Astrocyte of the spinal cord (primary cell): ENCODE measurements at regions not wholly inside any gene's neighbourhood (a gene's known extent, or its start where the extent isn't known, plus 50 kb on each side); places are given as distances from the start of the nearest gene placed in this dataset.
A peak's percentile ranks its signal among the peaks of the same experiment; 100 is the strongest.
"Not testable (repeated sequence)": the region's sequence is repeated elsewhere in the genome, so short reads cannot be mapped to it uniquely, and the experiment has no call there.

Source experiments
- DNase-seq: peaks from one replicate; pipeline ENCODE4 v3.0.0; 2011; ENCODE audit warnings: low read depth, low spot score
- H3K4me3 ChIP-seq: 2 replicates; pipeline ENCODE4 v1.5.1; 2011; ENCODE audit warnings: low read depth, mild to moderate bottlenecking, low read length, moderate library complexity
- in situ Hi-C: cut with HindIII; loops from 2 replicates; pipeline ENCODE4 v1.10.0; 2017; ENCODE audit warnings: low sequenced_read_pairs
- TF ChIP-seq, protein P1 (sequence below): IDR thresholded peaks from 2 replicates; pipeline ENCODE4 v1.5.1; 2012; ENCODE audit warnings: low read depth, mild to moderate bottlenecking, low read length, inconsistent platforms

- no peak overlapping the region for H3K4me3 ChIP-seq
- peak; percentile 46 for DNase-seq
- TF ChIP-seq, protein P1, sequence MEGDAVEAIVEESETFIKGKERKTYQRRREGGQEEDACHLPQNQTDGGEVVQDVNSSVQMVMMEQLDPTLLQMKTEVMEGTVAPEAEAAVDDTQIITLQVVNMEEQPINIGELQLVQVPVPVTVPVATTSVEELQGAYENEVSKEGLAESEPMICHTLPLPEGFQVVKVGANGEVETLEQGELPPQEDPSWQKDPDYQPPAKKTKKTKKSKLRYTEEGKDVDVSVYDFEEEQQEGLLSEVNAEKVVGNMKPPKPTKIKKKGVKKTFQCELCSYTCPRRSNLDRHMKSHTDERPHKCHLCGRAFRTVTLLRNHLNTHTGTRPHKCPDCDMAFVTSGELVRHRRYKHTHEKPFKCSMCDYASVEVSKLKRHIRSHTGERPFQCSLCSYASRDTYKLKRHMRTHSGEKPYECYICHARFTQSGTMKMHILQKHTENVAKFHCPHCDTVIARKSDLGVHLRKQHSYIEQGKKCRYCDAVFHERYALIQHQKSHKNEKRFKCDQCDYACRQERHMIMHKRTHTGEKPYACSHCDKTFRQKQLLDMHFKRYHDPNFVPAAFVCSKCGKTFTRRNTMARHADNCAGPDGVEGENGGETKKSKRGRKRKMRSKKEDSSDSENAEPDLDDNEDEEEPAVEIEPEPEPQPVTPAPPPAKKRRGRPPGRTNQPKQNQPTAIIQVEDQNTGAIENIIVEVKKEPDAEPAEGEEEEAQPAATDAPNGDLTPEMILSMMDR, result no peak
- in situ Hi-C loops, result no loop called here
Observed at GRCh38 chr3:15933439-15934139, 135.8 kb upstream of the ANKRD28 start.

DNA sequence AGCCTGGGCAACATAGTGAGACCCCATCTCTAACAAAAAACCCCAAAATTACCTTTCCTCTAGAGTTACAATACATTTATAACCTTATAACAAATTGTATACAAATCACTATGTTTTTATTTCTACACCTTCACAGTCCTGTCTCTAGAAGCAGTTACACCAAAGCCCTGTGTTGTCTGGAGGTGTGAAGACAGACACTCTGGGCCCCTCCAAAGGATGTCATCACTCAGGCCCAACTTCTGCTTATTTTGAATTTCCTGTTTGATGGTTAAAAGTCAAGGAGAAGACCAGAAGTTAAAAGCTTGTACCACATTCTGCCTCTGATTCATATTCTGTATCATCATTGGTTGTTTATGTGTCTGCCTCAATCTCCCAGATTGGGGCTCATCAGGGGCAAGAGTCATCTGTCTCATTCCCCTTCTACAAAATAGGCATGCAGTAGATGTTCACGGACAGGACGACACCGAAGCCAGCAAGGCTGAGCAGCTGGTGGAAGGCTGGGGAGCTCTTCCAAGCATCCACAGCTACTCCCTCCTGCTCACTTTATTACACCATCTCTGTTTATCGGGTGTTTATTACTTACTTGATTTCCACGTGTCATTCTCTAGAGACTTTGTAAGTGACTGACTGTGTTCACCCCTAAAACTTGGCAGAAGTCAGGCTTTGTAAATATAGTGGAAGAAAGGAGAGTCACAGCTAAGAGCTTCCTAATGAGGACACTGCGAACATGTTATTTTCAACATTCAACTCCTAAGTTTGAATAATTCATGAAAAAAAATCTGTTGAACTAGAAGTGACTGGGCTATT is 136.8 kb upstream of the ANKRD28 start:
- TF ChIP-seq, protein P1, result no peak

DNA sequence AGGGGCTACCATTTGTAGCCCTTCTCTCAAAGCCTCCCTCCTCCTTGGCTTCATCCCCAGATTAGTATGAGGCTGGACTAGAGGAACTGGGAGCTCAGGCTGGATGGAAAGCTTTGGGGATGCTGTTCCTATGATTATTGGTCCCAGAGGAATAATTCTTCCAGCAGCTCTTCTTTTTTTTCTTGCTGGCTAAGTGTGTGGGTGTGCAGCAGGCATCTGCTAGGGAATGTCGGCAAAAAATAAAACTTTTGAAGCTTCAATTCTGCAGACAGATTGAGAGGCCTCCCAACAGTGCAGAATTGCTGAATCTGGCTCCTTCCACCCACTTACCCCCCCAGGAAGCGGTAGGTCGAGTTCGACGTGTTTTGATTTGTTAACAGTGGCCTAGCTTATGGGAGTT is 138.5 kb upstream of the ANKRD28 start:
- H3K4me3 ChIP-seq, result no peak overlapping the region
- in situ Hi-C loops, result no loop called here
- TF ChIP-seq, protein P1, result no peak
- no peak for DNase-seq

More for the DNA sequence above, 136.8 kb upstream of the ANKRD28 start:
- DNase-seq, result no peak
- H3K4me3 ChIP-seq, result no peak overlapping the region
- in situ Hi-C loops, result no loop called here

DNA sequence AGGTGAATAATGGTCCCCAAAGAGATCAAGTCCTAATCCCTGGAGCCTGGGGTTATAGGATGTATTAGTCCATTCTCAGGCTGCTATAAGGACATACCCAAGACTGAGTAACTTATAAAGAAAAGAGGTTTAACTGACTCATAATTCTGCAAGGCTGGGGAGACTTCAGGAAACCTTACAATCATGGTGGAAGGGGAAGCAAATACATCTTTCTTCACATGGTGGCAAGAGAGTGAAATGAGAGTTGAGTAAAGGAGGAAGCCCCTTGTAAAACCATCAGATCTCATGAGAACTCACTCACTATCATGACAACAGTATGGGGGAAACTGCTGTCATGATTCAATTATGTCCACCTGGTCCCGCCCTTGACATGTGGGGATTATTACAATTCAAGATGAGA is 142.9 kb upstream of the ANKRD28 start:
- TF ChIP-seq, protein P1, result no peak
- no peak overlapping the region for H3K4me3 ChIP-seq
- in situ Hi-C loops, result no loop called here
- no peak for DNase-seq

DNA sequence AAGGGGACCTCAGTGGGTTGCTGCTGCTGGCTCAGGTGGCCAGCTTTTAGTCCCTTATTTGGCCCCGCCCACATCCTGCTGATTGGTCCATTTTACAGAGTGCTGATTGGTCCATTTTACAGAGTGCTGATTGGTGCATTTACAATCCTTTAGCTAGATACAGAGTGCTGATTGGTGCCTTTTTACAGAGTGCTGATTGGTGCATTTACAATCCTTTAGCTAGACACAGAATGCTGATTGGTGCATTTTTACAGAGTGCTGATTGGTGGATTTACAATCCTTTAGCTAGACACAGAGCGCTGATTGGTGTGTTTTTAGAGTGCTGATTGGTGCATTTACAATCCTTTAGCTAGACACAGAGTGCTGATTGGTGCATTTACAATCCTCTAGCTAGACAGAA is 143.7 kb upstream of the ANKRD28 start:
- DNase-seq, H3K4me3 ChIP-seq, in situ Hi-C loops: not testable (repeated sequence)

GRCh38 chr3:15941958-15942357 is 144.2 kb upstream of the ANKRD28 start:
- no peak for DNase-seq
- H3K4me3 ChIP-seq, result no peak overlapping the region
- TF ChIP-seq, protein P1, result no peak
- in situ Hi-C loops, result no loop called here

DNA sequence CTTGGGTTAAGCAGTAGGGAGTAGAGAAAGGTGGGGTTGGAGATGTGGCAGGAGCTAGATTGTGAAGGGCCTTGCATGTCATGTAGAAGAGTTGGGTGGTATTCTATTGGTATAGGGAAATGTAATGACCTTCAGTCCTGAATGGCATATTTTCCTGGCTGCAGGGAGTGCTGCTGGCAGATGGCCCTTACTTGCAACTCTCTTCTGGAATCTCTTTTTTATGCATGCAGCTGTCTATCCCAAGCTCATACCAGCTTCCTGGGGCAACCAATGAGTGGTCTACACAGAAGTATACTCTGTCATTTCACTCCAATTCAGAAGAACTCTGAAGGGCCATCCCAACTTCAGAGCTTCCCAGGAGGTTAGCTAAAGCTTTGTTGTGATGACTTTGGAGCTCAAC is 144.7 kb upstream of the ANKRD28 start:
- TF ChIP-seq, protein P1, result no peak

More for the DNA sequence above, 144.7 kb upstream of the ANKRD28 start:
- DNase-seq, result no peak
- H3K4me3 ChIP-seq, result no peak overlapping the region
- in situ Hi-C loops, result no loop called here
